GM12878 (cell line): ENCODE measurements at regions not wholly inside any gene's neighbourhood (a gene's known extent, or its start where the extent isn't known, plus 50 kb on each side); places are given as distances from the start of the nearest gene placed in this dataset.

Experiments used
- ATAC-seq: fragments of 200-7000 bp; cut with Tn5 transposase; 3 replicates; pipeline ENCODE4 v1.9.1; 2020; ENCODE audit warnings: mild to moderate bottlenecking, moderate library complexity
- BruUV-seq: library from RNA; stranded (reverse); fragments of 400-500 nt; replicated peaks from 2 replicates; lab custom pipeline; 2021; lab: Mats Ljungman, UMichigan
- CTCF ChIA-PET: fragments of 300-600 bp; sonication (Branson Sonifier 250); formaldehyde crosslinking; extraction: SDS; loops from one replicate; lab custom pipeline; 2021; ENCODE audit warnings: inconsistent platforms; lab: Yijun Ruan, JAX
- POLR2A ChIA-PET: fragments of 350-600 bp; formaldehyde crosslinking; extraction: SDS; loops from one replicate; lab custom pipeline; 2021; ENCODE audit warnings: inconsistent platforms; lab: Charles Lee
- RAD21 ChIA-PET: fragments of 300-600 bp; sonication (Branson Sonifier 250); formaldehyde crosslinking; loops from one replicate; lab custom pipeline; 2023; ENCODE audit warnings: antibody characterized with exemption; ENCODE audit not compliant: unreplicated experiment; lab: Charles Lee
- SMC1A ChIA-PET: fragments of 300-600 bp; sonication (Branson Sonifier 250); formaldehyde crosslinking; loops from one replicate; lab custom pipeline; 2023; ENCODE audit not compliant: unreplicated experiment, uncharacterized antibody; lab: Charles Lee
- DNase-seq: peaks from one replicate; pipeline ENCODE4 v3.0.0-alpha.2; 2011; ENCODE audit warnings: low read depth, low spot score
- FAIRE-seq: peaks from 3 replicates; lab custom pipeline; 2011; peaks lifted over from hg19 to GRCh38; lab: Jason Lieb, UNC
- H2AFZ ChIP-seq: 2 replicates; pipeline ENCODE4 v1.6.0; 2011; ENCODE audit warnings: low read depth, low read length, control low read depth; ENCODE audit not compliant: control insufficient read depth
- H3K27ac ChIP-seq: 2 replicates; pipeline ENCODE4 v1.5.1; 2011; ENCODE audit warnings: control low read depth; ENCODE audit not compliant: control insufficient read depth, insufficient read depth
- H3K27me3 ChIP-seq, 2 experiments: replicated peaks in 1 of 2; 2 replicates each; pipeline versions ENCODE4 v1.6.0 to v1.6.1; 2011; ENCODE audit warnings: low read length in 1 of 2; ENCODE audit not compliant: control insufficient read depth in 2 of 2, insufficient read depth in 2 of 2
- H3K36me3 ChIP-seq, 2 experiments: 2 replicates each; pipeline ENCODE4 v1.5.1; 2011; ENCODE audit warnings: low read length in 1 of 2; ENCODE audit not compliant: control insufficient read depth in 2 of 2, insufficient read depth in 2 of 2
- H3K4me1 ChIP-seq: 2 replicates; pipeline ENCODE4 v1.6.1; 2011; ENCODE audit warnings: mild to moderate bottlenecking, low read length, moderate library complexity, mixed read lengths; ENCODE audit not compliant: control insufficient read depth, insufficient read depth
- H3K4me2 ChIP-seq: 2 replicates; pipeline ENCODE4 v1.6.0; 2011; ENCODE audit warnings: control low read depth; ENCODE audit not compliant: control insufficient read depth, insufficient read depth
- H3K4me3 ChIP-seq: fragments of 200-600 bp; sonication (generic); 2 replicates; pipeline ENCODE4 v1.5.1; 2016
- H3K79me2 ChIP-seq: 2 replicates; pipeline ENCODE4 v1.6.0; 2011; ENCODE audit warnings: low read length; ENCODE audit not compliant: control insufficient read depth, insufficient read depth
- H3K9ac ChIP-seq: 2 replicates; pipeline ENCODE4 v1.8.0; 2011; ENCODE audit warnings: low read length, control low read depth, mixed read lengths; ENCODE audit not compliant: control insufficient read depth, insufficient read depth
- H3K9me3 ChIP-seq: replicated peaks from 3 replicates; pipeline ENCODE4 v1.5.1; 2011; ENCODE audit warnings: mild to moderate bottlenecking, low read length; ENCODE audit not compliant: control insufficient read depth, insufficient read depth
- H4K20me1 ChIP-seq: 2 replicates; pipeline ENCODE4 v1.6.0; 2011; ENCODE audit not compliant: control insufficient read depth, insufficient read depth
- BACH1 ChIP-seq: fragments of 450-650 bp; IDR thresholded peaks from 2 replicates; pipeline ENCODE4 v1.6.1; 2017; ENCODE audit warnings: mild to moderate bottlenecking, borderline replicate concordance
- BMI1 ChIP-seq: fragments of 450-650 bp; IDR thresholded peaks from 2 replicates; pipeline ENCODE4 v1.6.1; 2016; ENCODE audit warnings: mild to moderate bottlenecking, moderate library complexity, borderline replicate concordance
- CBFB ChIP-seq: IDR thresholded peaks from 2 replicates; pipeline ENCODE4 v1.6.1; 2016; ENCODE audit warnings: antibody characterized with exemption, low read depth
- CBX3 ChIP-seq: fragments of 200-600 bp; sonication (generic); IDR thresholded peaks from 2 replicates; pipeline ENCODE4 v1.6.1; 2016; ENCODE audit warnings: low read depth, borderline replicate concordance
- CHD1 ChIP-seq: IDR thresholded peaks from 2 replicates; pipeline ENCODE4 v1.6.1; 2012; ENCODE audit warnings: low read depth, low read length, improper control_type of control experiment
- DPF2 ChIP-seq: fragments of 450-650 bp; IDR thresholded peaks from 2 replicates; pipeline ENCODE4 v1.6.1; 2017; ENCODE audit warnings: mild to moderate bottlenecking
- E2F4 ChIP-seq: IDR thresholded peaks from 2 replicates; pipeline ENCODE4 v1.6.1; 2012; ENCODE audit warnings: low read depth, low read length, improper control_type of control experiment
- IKZF1 ChIP-seq: fragments of 450-650 bp; conservative IDR thresholded peaks from 2 replicates; pipeline ENCODE4 v1.6.1; 2017; ENCODE audit warnings: antibody characterized with exemption, mild to moderate bottlenecking
- MYB ChIP-seq: fragments of 150-350 bp; IDR thresholded peaks from 2 replicates; pipeline ENCODE4 v1.6.1; 2014; ENCODE audit warnings: mild to moderate bottlenecking, low read depth, low read length, borderline replicate concordance
- NKRF ChIP-seq: fragments of 450-650 bp; conservative IDR thresholded peaks from 2 replicates; pipeline ENCODE4 v1.6.1; 2017; ENCODE audit warnings: mild to moderate bottlenecking, moderate library complexity
- POU2F2 ChIP-seq: IDR thresholded peaks from 3 replicates; pipeline ENCODE4 v1.6.1; 2011; ENCODE audit warnings: low read depth, mild to moderate bottlenecking, low read length, borderline replicate concordance
- RB1 ChIP-seq: fragments of 450-650 bp; formaldehyde crosslinking; IDR thresholded peaks from 2 replicates; pipeline ENCODE4 v1.6.1; 2017; ENCODE audit warnings: mild to moderate bottlenecking, borderline replicate concordance
- RELB ChIP-seq: fragments of 450-650 bp; IDR thresholded peaks from 2 replicates; pipeline ENCODE4 v1.6.1; 2017; ENCODE audit warnings: low read depth, mild to moderate bottlenecking, moderate library complexity
- RUNX3 ChIP-seq: IDR thresholded peaks from 2 replicates; pipeline ENCODE4 v1.6.1; 2012; ENCODE audit warnings: low read length, inconsistent platforms
- SMAD1 ChIP-seq: fragments of 450-650 bp; IDR thresholded peaks from 2 replicates; pipeline ENCODE4 v1.6.1; 2018; ENCODE audit warnings: mild to moderate bottlenecking, low read depth; ENCODE audit not compliant: partially characterized antibody
- SP1 ChIP-seq: IDR thresholded peaks from one replicate; pipeline ENCODE4 v1.6.1; 2011; ENCODE audit warnings: low read depth, low read length
- TARDBP ChIP-seq: IDR thresholded peaks from 2 replicates; pipeline ENCODE4 v1.6.1; 2016; ENCODE audit warnings: borderline replicate concordance
- in situ Hi-C: fragments of 300-500 bp; cut with MboI; formaldehyde crosslinking; loops from 9 replicates; pipeline ENCODE4 v1.14.3; 2018; ENCODE audit warnings: mixed read lengths
- intact Hi-C: fragments of 100-400 bp; cut with micrococcal nuclease; formaldehyde crosslinking; loops from one replicate; pipeline ENCODE4 v1.14.2; 2022; ENCODE audit not compliant: unreplicated experiment

GRCh38 chr22:22040908-22041307 lies 58.3 kb upstream of the TOP3B start:
- in situ Hi-C loops (no loop called here), intact Hi-C loops (no loop called here)
- CTCF ChIA-PET, result interaction anchor here (2.3 to 6.5 kb wide), 6 partner anchors 9 to 117 kb away, joined by 8 to 156 read pairs (median 32); no protein-coding TSS in a partner anchor
- Histone ChIP-seq H2AFZ (no peak overlapping the region), H3K27ac (no peak overlapping the region), H3K9me3 (no peaks in the 10 kb centered on the region), H3K4me3 (no peak overlapping the region), H3K4me2 (no peak overlapping the region), H3K36me3 (no peaks in the 10 kb centered on the region), H3K4me1 (peaks cover 21% of the 10 kb centered on the region), H4K20me1 (no peaks in the 10 kb centered on the region), H3K79me2 (no peaks in the 10 kb centered on the region; the same call in 1 of the 2 replicates), H3K27me3 (no peaks in the 10 kb centered on the region), H3K9ac (no peak overlapping the region)
- SMC1A ChIA-PET, result interaction anchor here (0.8 to 7.5 kb wide), 5 partner anchors 9 to 70 kb away, joined by 3 to 174 read pairs (median 31); no protein-coding TSS in a partner anchor
- no peak for TF ChIP-seq SMAD1
- no peak for TF ChIP-seq RB1
- TF ChIP-seq RELB, result no peak
- TF ChIP-seq DPF2, result no peak
- no peak for TF ChIP-seq BACH1
- TF ChIP-seq NKRF, result no peak
- TF ChIP-seq SP1, result no peak
- no peak for TF ChIP-seq CHD1
- TF ChIP-seq TARDBP, result no peak
- no peak for TF ChIP-seq BMI1
- TF ChIP-seq POU2F2, result no peak
- no peak for TF ChIP-seq E2F4
- no peak for TF ChIP-seq IKZF1
- no peak for TF ChIP-seq CBFB
- TF ChIP-seq CBX3, result no peak
- TF ChIP-seq MYB, result no peak
- TF ChIP-seq RUNX3, result no peak
- BruUV-seq, result no TSS peak
- POLR2A ChIA-PET, result interaction anchor here (1.5 to 7.3 kb wide), 4 partner anchors 8 to 20 kb away, joined by 3 to 141 read pairs (median 18); no protein-coding TSS in a partner anchor
- ATAC-seq, result no peak
- no peak for DNase-seq
- no peak for FAIRE-seq
- RAD21 ChIA-PET, result interaction anchor here (0.7 to 8.6 kb wide), 2 partner anchors 11 to 14 kb away, joined by 3 to 229 read pairs; no protein-coding TSS in a partner anchor
